ENCODE measurements at regions not wholly inside any gene's neighbourhood (a gene's known extent, or its start where the extent isn't known, plus 50 kb on each side); places are given as distances from the start of the nearest gene placed in this dataset.

- no peaks in the 10 kb centered on the region for H3K36me3 ChIP-seq
- intact Hi-C loops (cut with DNase I): no loop called here
- H3K27me3 ChIP-seq: no peaks in the 10 kb centered on the region
- 94% methylated on average over 1 of the region's 1 CpG for WGBS, 2 donors
- TF ChIP-seq POLR2A (IDR thresholded peaks at IDR 0.05) (no peak), EP300 (IDR thresholded peaks at IDR 0.05) (no peak), CTCF (IDR thresholded peaks at IDR 0.05) (no peak), POLR2AphosphoS5 (IDR thresholded peaks at IDR 0.05) (no peak)
- H3K4me1 ChIP-seq: no peaks in the 10 kb centered on the region
- no peak overlapping the region for H3K27ac ChIP-seq
- DNase-seq: no peak
- H3K4me3 ChIP-seq: no peak overlapping the region
- H3K9me3 ChIP-seq: no peaks in the 10 kb centered on the region
Observed at GRCh38 chr12:29053567-29053966, 95.5 kb upstream of the FAR2 start.

- DNase-seq: no peak
- H3K4me3 ChIP-seq: no peak overlapping the region
- 68 to 71% methylated on average over 3 of the region's 3 CpGs for WGBS, 2 donors
- intact Hi-C loops (cut with DNase I): no loop called here
- H3K27ac ChIP-seq: no peak overlapping the region
- H3K4me1 ChIP-seq: no peaks in the 10 kb centered on the region
- no peaks in the 10 kb centered on the region for H3K27me3 ChIP-seq
- H3K36me3 ChIP-seq: no peaks in the 10 kb centered on the region
- H3K9me3 ChIP-seq: no peaks in the 10 kb centered on the region
- TF ChIP-seq POLR2AphosphoS5 (IDR thresholded peaks at IDR 0.05) (no peak), POLR2A (IDR thresholded peaks at IDR 0.05) (no peak), EP300 (IDR thresholded peaks at IDR 0.05) (no peak), CTCF (IDR thresholded peaks at IDR 0.05) (no peak)
Observed at GRCh38 chr12:29054858-29055663, 94.0 kb upstream of the FAR2 start.

GRCh38 chr12:29066011-29066588, 83.0 kb upstream of the FAR2 start:
- no peaks in the 10 kb centered on the region for H3K36me3 ChIP-seq
- H3K4me3 ChIP-seq: no peak overlapping the region
- peak; percentile 70 for DNase-seq
- no peak overlapping the region for H3K27ac ChIP-seq
- H3K4me1 ChIP-seq: peaks cover 0 to 5% (median 2%) of the 10 kb centered on the region in 4 donors
- H3K9me3 ChIP-seq: no peaks in the 10 kb centered on the region
- TF ChIP-seq POLR2AphosphoS5 (IDR thresholded peaks at IDR 0.05) (peak in 2 of 4 donors; percentile 11 to 24), CTCF (IDR thresholded peaks at IDR 0.05) (no peak)
- 67 to 69% methylated on average over 1 of the region's 1 CpG for WGBS, 2 donors
- no peaks in the 10 kb centered on the region for H3K27me3 ChIP-seq
- intact Hi-C loops (cut with DNase I): no loop called here

- no peak for DNase-seq
- no peaks in the 10 kb centered on the region for H3K36me3 ChIP-seq
- H3K9me3 ChIP-seq: no peaks in the 10 kb centered on the region
- no peak overlapping the region for H3K27ac ChIP-seq
- intact Hi-C loops (cut with DNase I): no loop called here
- no peak overlapping the region for H3K4me3 ChIP-seq
- no peak for TF ChIP-seq POLR2A (IDR thresholded peaks at IDR 0.05)
- no peak for TF ChIP-seq POLR2AphosphoS5 (IDR thresholded peaks at IDR 0.05)
- TF ChIP-seq EP300 (IDR thresholded peaks at IDR 0.05): no peak
- no peak for TF ChIP-seq CTCF (IDR thresholded peaks at IDR 0.05)
- no peaks in the 10 kb centered on the region for H3K27me3 ChIP-seq
- 91 to 94% methylated on average over 1 of the region's 1 CpG for WGBS, 2 donors
- H3K4me1 ChIP-seq: peaks cover 0 to 5% (median 2%) of the 10 kb centered on the region in 4 donors
Observed at GRCh38 chr12:29067430-29067829, 81.6 kb upstream of the FAR2 start.
